22Rv1 (cell line): ENCODE measurements at regions not wholly inside any gene's neighbourhood (a gene's known extent, or its start where the extent isn't known, plus 50 kb on each side); places are given as distances from the start of the nearest gene placed in this dataset.

ENCODE experiments used
- CTCF ChIP-seq: fragments of 450-650 bp; IDR thresholded peaks from 2 replicates; pipeline ENCODE4 v1.5.1; 2017; ENCODE audit warnings: mild to moderate bottlenecking
- ZFX ChIP-seq: fragments of 450-650 bp; IDR thresholded peaks from 2 replicates; pipeline ENCODE4 v1.6.1; 2017; ENCODE audit warnings: antibody characterized with exemption, borderline replicate concordance

GRCh38 chr6:128712898-128713297 lies 170.0 kb upstream of the LAMA2 start:
- TF ChIP-seq CTCF (no peak), ZFX (no peak)
